ENCODE measurements at regions not wholly inside any gene's neighbourhood (a gene's known extent, or its start where the extent isn't known, plus 50 kb on each side); places are given as distances from the start of the nearest gene placed in this dataset.

DNA sequence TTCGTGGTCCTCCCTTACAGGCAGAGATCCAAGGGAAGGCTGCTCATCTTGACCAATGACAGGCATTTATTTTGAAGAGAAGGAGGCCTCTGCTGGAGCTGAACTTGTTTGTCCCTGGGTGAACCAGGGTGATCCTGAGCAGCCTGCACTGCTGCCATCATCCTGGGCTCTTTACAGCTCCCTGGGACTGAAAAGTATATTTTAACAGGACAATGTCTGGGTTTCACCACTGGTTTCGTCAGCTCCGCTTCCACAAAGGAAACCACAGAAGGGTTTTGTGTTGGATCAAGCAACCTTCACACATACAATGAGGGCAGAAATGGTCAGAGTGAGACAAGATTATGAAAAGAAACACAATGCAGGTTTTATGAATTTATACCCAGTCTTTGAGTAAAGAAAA lies 400.7 kb upstream of the TPM1 start:
- Histone ChIP-seq H3K9ac (ENCODE audit: low read length) (no peak overlapping the region), H3K27me3 (replicated peaks in 1 of 4; ENCODE audit: control extremely low read depth in 1 of 4, control insufficient read depth in 3 of 4, insufficient read depth in 4 of 4, low read length in 3 of 4) (no peaks in the 10 kb centered on the region), H3K4me3 (ENCODE audit: control extremely low read depth in 1 of 5, extremely low read depth in 1 of 5, insufficient read depth in 1 of 5, low read depth in 2 of 5, low read length in 4 of 5) (no peak overlapping the region), H3K36me3 (replicated peaks in 1 of 2; ENCODE audit: control extremely low read depth in 1 of 2, control insufficient read depth in 1 of 2, extremely low read depth in 1 of 2, insufficient read depth in 2 of 2, low read length in 1 of 2) (no peaks in the 10 kb centered on the region), H3K4me2 (replicated peaks; ENCODE audit: low read depth, low read length, poor library complexity, severe bottlenecking) (no peak overlapping the region), H2AFZ (ENCODE audit: insufficient read depth, low read depth, low read length, poor library complexity, severe bottlenecking) (no peak overlapping the region), H3K79me2 (ENCODE audit: control insufficient read depth, insufficient read depth, low read length) (no peaks in the 10 kb centered on the region), H4K20me1 (ENCODE audit: control insufficient read depth, insufficient read depth, low read length, poor library complexity, severe bottlenecking) (no peaks in the 10 kb centered on the region), H3K27ac (ENCODE audit: low read length in 2 of 2) (no peak overlapping the region), H3K9me3 (ENCODE audit: control extremely low read depth in 1 of 3, control insufficient read depth in 2 of 3, insufficient read depth in 1 of 3, low read length in 2 of 3) (no peaks in the 10 kb centered on the region), H3K4me1 (ENCODE audit: control insufficient read depth in 2 of 2, insufficient read depth in 2 of 2, low read length in 2 of 2) (no peaks in the 10 kb centered on the region)
- intact Hi-C loops (cut with micrococcal nuclease) = no loop called here
- no peak for ATAC-seq (ENCODE audit: low read depth)
- Mint-ChIP-seq H3K27me3 (no peaks in the 10 kb centered on the region), H3K27ac (no peak overlapping the region), H3K4me3 (no peak overlapping the region), H3K4me1 (no peaks in the 10 kb centered on the region), H3K9me3 (ENCODE audit: insufficient read depth) (no peaks in the 10 kb centered on the region)
- CTCF ChIA-PET = no interaction called here
- DNase-seq = no peak
- TF ChIP-seq, protein P1, sequence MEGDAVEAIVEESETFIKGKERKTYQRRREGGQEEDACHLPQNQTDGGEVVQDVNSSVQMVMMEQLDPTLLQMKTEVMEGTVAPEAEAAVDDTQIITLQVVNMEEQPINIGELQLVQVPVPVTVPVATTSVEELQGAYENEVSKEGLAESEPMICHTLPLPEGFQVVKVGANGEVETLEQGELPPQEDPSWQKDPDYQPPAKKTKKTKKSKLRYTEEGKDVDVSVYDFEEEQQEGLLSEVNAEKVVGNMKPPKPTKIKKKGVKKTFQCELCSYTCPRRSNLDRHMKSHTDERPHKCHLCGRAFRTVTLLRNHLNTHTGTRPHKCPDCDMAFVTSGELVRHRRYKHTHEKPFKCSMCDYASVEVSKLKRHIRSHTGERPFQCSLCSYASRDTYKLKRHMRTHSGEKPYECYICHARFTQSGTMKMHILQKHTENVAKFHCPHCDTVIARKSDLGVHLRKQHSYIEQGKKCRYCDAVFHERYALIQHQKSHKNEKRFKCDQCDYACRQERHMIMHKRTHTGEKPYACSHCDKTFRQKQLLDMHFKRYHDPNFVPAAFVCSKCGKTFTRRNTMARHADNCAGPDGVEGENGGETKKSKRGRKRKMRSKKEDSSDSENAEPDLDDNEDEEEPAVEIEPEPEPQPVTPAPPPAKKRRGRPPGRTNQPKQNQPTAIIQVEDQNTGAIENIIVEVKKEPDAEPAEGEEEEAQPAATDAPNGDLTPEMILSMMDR (IDR thresholded peaks at IDR 0.05) = no peak
- no peak for TF ChIP-seq EZH2 (IDR thresholded peaks at IDR 0.05; ENCODE audit: borderline replicate concordance, insufficient read depth, low read depth, low read length, poor library complexity, severe bottlenecking)
- no CpG with 5 or more reads among the region's 3 CpGs for WGBS (ENCODE audit: insufficient coverage)
- POLR2A ChIA-PET = no interaction called here

DNA sequence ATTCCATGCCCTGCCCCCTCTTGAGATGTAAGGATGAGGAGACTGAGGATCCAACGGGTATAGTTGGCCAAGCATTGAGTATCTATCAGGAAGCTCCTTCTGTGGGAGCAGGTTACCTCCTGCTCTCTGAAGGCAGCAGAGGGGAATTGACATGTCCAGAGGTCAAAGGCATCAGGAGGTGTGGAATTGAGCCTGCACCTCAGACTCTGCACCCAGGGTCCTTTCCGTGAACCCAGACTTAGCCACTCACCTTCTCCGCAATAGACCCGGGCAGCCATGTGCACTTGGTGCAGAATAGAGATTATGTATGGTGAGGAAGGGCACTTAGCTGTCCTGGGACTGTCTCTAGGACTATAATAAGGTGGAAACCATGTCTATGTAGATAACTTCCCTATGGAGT lies 399.0 kb upstream of the TPM1 start:
- H3K4me2 ChIP-seq (replicated peaks; ENCODE audit: low read depth, low read length, poor library complexity, severe bottlenecking) = no peak overlapping the region
- intact Hi-C loops (cut with micrococcal nuclease) = no loop called here
- no peaks in the 10 kb centered on the region for H3K4me1 Mint-ChIP-seq
- H3K9ac ChIP-seq (ENCODE audit: low read length) = no peak overlapping the region
- no peaks in the 10 kb centered on the region for H3K79me2 ChIP-seq (ENCODE audit: control insufficient read depth, insufficient read depth, low read length)
- H3K4me3 Mint-ChIP-seq = no peak overlapping the region
- H3K4me1 ChIP-seq (ENCODE audit: control insufficient read depth in 2 of 2, insufficient read depth in 2 of 2, low read length in 2 of 2) = no peaks in the 10 kb centered on the region
- WGBS (ENCODE audit: insufficient coverage) = 100% methylated on average over 2 of the region's 4 CpGs
- H3K36me3 ChIP-seq (replicated peaks in 1 of 2; ENCODE audit: control extremely low read depth in 1 of 2, control insufficient read depth in 1 of 2, extremely low read depth in 1 of 2, insufficient read depth in 2 of 2, low read length in 1 of 2) = no peaks in the 10 kb centered on the region
- no peak for ATAC-seq (ENCODE audit: low read depth)
- H3K27ac Mint-ChIP-seq = no peak overlapping the region
- no peaks in the 10 kb centered on the region for H3K9me3 ChIP-seq (ENCODE audit: control extremely low read depth in 1 of 3, control insufficient read depth in 2 of 3, insufficient read depth in 1 of 3, low read length in 2 of 3)
- TF ChIP-seq, protein P1 (IDR thresholded peaks at IDR 0.05) = no peak
- TF ChIP-seq EZH2 (IDR thresholded peaks at IDR 0.05; ENCODE audit: borderline replicate concordance, insufficient read depth, low read depth, low read length, poor library complexity, severe bottlenecking) = no peak
- H3K27me3 Mint-ChIP-seq = no peaks in the 10 kb centered on the region
- H3K27me3 ChIP-seq (replicated peaks in 1 of 4; ENCODE audit: control extremely low read depth in 1 of 4, control insufficient read depth in 3 of 4, insufficient read depth in 4 of 4, low read length in 3 of 4) = no peaks in the 10 kb centered on the region
- DNase-seq = no peak
- ChIA-PET POLR2A (no interaction called here), CTCF (no interaction called here)
- H2AFZ ChIP-seq (ENCODE audit: insufficient read depth, low read depth, low read length, poor library complexity, severe bottlenecking) = no peak overlapping the region
- no peaks in the 10 kb centered on the region for H4K20me1 ChIP-seq (ENCODE audit: control insufficient read depth, insufficient read depth, low read length, poor library complexity, severe bottlenecking)
- H3K9me3 Mint-ChIP-seq (ENCODE audit: insufficient read depth) = no peaks in the 10 kb centered on the region
- no peak overlapping the region for H3K4me3 ChIP-seq (ENCODE audit: control extremely low read depth in 1 of 5, extremely low read depth in 1 of 5, insufficient read depth in 1 of 5, low read depth in 2 of 5, low read length in 4 of 5)
- H3K27ac ChIP-seq (ENCODE audit: low read length in 2 of 2) = no peak overlapping the region

All from B cell (primary cell).